GM19452 (cell line): ENCODE measurements at regions not wholly inside any gene's neighbourhood (a gene's known extent, or its start where the extent isn't known, plus 50 kb on each side); places are given as distances from the start of the nearest gene placed in this dataset.
"Not testable (repeated sequence)": the region's sequence is repeated elsewhere in the genome, so short reads cannot be mapped to it uniquely, and the experiment has no call there.

ENCODE experiments used
- ATAC-seq: cut with Tn5 transposase; IDR thresholded peaks from one replicate; pipeline ENCODE4 v1.9.1; 2021; ENCODE audit not compliant: unreplicated experiment

- ATAC-seq, result not testable (repeated sequence)
These were observed 219.9 kb upstream of the PRSS58 start for GRCh38 chr7:142477801-142478200.

DNA sequence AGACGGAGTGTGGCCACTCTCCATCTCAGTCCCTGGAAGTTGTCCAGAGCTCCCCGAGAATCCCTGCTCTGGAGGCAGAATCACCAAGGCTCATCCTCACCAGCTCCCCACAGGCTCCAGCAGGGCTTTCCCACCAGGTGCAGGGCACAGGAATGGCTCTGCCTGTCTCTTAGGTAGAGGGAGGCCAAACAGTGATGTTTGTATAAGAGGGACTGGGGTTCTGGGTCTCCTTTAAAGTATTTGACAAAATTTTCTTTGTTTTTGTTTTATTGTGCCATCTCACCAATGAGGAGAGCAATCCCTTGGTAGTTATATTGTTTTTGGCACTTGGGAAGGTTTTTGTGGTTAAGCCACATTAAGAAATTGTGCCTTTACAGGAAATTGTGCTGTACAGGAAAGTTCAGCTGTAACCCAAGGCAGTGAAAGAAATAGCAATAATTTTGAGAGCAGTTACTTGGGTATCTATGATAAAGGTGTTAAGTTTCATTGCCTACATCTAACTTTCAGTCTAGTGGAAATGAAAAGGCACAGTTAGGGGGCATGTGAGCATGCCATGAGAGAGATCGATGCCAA, 219.3 kb upstream of the PRSS58 start:
- ATAC-seq, result no peak

DNA sequence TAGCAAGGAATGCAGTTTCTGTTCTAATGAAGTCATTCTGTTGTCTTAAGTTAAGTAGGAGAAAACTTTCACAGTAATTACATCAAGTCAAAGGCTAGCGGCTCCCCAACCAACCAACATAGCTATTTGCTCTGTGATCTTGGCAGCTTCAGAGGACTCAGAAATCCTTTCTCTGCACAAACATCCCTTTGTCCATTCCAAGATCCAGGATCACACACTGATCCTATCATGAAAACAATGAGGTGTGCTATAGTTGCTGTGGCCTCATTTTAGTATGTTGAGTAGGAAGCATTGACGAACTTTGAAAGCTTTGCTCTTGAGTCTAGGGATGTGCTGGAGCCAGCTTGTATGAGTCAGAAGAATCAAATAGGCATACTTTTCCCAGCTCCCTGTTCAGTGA, 218.2 kb upstream of the PRSS58 start:
- no peak for ATAC-seq

GRCh38 chr7:142471820-142472219, 214.0 kb upstream of the PRSS58 start:
- ATAC-seq, result no peak

DNA sequence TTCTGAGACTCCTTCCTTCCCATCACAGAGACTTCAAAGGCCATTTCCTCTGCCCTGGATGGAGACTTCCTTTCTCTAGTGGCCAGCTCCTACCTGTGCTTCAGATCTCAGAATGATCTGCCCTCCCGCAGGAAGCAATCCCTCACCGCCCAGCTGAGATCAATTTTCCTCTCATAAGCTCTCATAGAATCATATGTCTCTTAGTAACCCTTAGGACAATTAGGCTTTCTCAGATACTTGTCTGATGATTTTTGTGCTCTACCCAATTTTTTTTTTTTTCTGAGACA, 212.6 kb upstream of the PRSS58 start:
- ATAC-seq, result no peak

DNA sequence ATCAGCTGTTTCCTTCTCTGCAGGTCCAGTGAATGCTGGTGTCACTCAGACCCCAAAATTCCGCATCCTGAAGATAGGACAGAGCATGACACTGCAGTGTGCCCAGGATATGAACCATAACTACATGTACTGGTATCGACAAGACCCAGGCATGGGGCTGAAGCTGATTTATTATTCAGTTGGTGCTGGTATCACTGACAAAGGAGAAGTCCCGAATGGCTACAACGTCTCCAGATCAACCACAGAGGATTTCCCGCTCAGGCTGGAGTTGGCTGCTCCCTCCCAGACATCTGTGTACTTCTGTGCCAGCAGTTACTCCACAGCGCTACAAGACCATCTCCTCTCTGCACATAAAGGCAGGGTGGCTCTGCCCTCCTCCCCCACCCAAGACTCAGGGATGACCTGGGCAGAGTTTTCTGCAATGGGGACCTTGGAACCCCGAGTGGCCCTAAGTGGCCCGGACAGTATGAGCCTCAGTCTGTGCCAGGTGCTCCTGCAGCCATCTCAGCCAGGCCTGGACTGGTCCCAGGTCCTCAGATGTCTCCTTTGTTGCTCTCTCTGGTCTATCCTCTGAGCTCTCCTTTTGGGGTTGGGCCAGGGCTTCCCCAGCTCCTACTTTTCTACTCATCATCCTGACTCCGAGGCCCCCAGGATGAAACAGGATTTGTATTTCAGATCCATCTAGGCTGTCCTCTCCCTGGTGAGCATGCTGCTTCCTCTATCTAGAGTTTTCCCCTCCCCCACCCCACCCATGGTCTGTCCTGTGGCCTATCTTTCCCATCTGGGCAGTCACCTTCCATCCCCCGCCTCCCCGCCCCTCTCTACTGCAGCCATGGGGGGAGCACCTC, 212.1 kb upstream of the PRSS58 start:
- no peak for ATAC-seq

DNA sequence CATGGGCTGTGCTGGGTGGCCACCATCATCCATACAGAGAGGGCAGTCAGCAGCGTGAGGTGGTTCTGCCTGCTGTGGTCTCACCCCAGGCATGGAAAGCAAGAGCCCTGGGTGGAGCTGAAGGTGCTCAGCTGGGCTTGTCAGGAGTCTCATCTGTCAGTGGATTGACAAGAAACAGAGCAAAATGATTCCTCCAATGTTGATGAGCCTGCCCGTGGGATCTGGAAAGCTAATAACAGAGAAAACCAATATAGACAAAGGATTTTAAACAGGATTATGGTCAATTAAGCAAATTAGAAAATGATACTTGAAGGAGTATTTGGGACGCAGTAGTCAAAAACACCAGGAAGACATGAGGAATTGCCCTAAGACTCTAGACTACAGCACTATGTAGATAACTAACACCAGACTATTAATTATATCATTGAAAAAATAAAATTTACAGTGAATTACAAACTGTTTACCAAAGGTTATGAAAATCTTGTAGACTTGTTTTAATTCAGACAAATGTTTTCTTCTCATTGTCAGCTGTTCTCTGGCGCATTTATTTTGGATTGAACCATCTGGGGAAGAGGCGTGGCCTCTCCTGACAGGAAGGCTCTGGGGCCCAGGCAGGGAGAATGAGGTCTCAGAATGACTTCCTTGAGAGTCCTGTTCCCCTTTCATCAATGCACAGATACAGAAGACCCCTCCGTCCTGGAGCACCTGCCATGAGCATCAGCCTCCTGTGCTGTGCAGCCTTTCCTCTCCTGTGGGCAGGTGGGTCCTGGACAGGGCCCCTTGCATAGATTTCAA, 211.2 kb upstream of the PRSS58 start:
- ATAC-seq, result no peak

DNA sequence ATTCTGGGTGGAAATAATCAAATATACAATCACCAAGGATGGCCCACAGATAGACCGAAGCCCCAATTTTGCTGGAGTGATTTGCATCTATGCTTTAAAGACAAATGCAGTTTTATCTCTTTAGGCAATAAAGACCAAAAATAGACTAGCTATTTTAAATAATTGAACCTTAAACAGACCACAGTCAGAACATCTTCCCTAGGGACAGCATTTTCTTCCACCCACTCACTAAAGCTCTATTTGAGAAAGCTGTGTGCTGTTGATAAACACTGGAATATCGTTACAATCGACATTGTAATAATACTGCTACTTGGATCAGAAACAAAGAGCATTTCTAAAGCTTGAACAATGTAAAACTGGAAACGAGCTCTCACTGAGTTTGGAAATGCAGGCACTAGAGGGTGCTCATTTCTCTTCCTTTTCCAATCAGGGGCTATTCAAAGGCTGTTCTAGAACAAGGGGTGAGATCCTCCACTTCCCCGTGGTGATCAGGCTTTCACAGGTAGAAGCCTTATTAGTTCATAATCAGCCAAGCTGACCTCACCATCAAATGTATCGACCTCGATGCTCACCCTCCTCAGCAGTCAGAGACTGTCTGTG, 209.3 kb upstream of the PRSS58 start:
- not testable (repeated sequence) for ATAC-seq

DNA sequence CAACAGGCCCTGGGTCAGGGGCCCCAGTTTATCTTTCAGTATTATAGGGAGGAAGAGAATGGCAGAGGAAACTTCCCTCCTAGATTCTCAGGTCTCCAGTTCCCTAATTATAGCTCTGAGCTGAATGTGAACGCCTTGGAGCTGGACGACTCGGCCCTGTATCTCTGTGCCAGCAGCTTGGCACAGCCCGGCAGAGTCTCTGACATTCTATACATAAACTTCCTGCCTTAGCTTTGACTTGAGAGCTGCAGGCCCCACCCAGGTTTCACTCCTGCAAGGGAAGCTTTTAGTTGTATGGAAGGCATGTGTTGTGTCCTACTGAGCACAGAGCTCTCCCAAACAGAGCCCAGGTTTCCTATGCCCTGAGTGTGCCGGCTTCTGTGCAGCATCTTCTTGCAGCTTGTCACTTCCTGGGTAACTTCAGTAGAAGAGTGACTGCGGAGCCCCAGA, 205.6 kb upstream of the PRSS58 start:
- ATAC-seq, result no peak

- no peak for ATAC-seq
These were observed 203.6 kb upstream of the PRSS58 start for GRCh38 chr7:142461437-142461836.

- no peak for ATAC-seq
These were observed 202.7 kb upstream of the PRSS58 start for GRCh38 chr7:142460402-142461117.

GRCh38 chr7:142459551-142459963, 201.7 kb upstream of the PRSS58 start:
- ATAC-seq, result peak; percentile 86

GRCh38 chr7:142457146-142457703, 199.4 kb upstream of the PRSS58 start:
- no peak for ATAC-seq

DNA sequence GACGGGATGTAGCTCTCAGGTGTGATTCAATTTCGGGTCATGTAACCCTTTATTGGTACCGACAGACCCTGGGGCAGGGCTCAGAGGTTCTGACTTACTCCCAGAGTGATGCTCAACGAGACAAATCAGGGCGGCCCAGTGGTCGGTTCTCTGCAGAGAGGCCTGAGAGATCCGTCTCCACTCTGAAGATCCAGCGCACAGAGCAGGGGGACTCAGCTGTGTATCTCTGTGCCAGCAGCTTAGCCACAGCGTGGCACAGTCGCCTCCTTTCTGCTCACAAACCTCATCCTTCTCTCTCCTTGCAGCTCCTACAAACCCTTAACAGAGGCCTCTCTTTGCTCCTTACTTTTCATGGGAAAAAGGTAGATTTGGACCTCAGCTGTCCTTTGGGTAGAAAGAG, 197.5 kb upstream of the PRSS58 start:
- ATAC-seq, result no peak

DNA sequence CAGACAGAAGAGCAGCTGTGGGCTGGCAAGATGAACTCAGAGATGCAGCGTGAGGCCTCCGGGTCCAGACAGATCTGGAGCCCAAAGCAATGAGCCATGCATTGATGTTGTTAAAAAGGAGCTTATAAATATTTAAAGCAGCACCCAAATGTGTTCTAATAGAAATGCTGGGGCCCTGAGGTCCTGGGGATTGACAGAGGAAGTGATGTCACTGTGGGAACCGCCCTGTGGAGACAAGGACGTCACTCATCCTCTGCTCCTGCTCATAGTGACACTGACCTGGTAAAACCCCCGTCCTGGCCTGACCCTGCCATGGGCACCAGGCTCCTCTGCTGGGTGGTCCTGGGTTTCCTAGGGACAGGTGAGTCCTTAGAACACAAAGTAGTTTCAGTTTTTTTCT, 197.0 kb upstream of the PRSS58 start:
- ATAC-seq, result no peak

DNA sequence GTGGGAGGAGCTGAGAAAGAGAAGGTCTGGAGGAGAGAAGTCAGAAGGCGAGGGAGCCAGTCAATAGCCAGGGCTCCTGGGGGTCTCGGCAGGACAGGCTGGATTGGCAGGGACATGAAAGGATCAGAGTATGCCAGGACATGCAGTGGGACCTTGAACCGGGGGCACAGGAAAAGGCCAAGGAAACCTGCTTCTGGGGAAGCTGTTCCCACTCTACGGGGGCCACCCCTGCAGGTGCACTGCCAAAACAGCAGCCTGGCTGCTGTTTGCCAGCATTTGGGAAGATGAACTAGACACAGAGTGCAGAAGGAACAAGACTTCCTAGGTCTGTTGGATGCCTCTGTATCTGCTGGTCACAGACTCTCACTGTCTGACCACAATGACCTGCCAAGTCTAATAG, 194.9 kb upstream of the PRSS58 start:
- no peak for ATAC-seq

DNA sequence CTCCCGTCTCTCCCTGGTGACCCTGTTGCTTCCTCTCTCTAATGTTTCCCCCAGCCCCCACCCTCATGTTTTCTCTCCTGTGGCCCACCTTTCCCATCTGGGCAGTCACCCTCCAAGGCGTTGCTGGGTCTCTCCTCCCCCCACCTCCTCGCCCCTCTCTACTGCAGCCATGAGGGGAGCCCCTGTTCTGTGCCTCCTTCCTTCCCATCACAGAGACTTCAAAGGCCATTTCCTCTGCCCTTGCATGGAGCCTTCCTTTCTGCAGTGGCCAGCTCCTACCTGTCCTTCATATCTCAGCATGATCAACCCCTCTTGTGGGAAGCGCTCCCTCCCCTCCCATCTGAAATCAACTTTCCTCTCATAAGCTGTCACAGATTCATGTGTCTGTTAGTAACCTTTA, 194.0 kb upstream of the PRSS58 start:
- no peak for ATAC-seq

DNA sequence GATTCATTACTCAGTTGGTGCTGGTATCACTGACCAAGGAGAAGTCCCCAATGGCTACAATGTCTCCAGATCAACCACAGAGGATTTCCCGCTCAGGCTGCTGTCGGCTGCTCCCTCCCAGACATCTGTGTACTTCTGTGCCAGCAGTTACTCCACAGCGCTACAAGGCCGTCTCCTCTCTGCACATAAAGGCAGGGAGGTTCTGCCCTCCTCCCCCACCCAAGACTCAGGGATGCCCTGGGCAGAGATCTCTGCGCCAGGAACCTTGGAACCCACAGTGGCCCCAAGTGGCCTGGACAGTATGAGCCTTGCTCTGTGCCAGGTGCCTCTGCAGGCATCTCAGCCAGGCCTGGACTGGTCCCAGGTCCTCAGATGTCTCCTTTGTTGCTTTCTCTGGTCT, 193.4 kb upstream of the PRSS58 start:
- no peak for ATAC-seq

GRCh38 chr7:142450695-142451094, 192.8 kb upstream of the PRSS58 start:
- ATAC-seq, result no peak

GRCh38 chr7:142450206-142450605, 192.3 kb upstream of the PRSS58 start:
- ATAC-seq, result no peak

DNA sequence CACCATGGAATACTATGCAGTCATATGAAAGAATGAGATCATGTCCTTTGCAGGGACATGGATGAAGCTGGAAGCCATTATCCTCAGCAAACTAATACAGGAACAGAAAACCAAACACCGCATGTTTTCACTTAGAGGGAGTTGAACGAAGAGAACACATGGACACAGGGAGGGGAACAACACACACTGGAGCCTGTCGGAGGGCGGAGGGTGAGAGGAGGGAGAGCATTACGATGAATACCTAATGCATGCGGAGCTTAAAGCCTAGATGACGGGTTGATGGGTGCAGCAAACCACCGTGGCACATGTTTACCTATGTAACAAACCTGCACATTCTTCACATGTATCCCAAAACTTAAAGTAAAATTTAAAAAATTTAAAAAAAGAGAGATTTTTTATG, 191.0 kb upstream of the PRSS58 start:
- ATAC-seq, result not testable (repeated sequence)
